OCI-LY7 (cell line): ENCODE measurements at regions not wholly inside any gene's neighbourhood (a gene's known extent, or its start where the extent isn't known, plus 50 kb on each side); places are given as distances from the start of the nearest gene placed in this dataset.

Experiments used
- CTCF ChIP-seq: fragments of 200-600 bp; sonication (generic); conservative IDR thresholded peaks from 2 replicates; pipeline ENCODE4 v1.5.1; 2014; ENCODE audit warnings: mild to moderate bottlenecking, antibody characterized with exemption, low read length, moderate library complexity, mixed read lengths
- EZH2phosphoT487 ChIP-seq: fragments of 200-600 bp; sonication (generic); IDR thresholded peaks from 2 replicates; pipeline ENCODE4 v1.6.1; 2018; ENCODE audit warnings: low read depth, borderline replicate concordance, mild to moderate bottlenecking, mixed run types, antibody characterized with exemption, low read length, moderate library complexity, mixed read lengths

DNA sequence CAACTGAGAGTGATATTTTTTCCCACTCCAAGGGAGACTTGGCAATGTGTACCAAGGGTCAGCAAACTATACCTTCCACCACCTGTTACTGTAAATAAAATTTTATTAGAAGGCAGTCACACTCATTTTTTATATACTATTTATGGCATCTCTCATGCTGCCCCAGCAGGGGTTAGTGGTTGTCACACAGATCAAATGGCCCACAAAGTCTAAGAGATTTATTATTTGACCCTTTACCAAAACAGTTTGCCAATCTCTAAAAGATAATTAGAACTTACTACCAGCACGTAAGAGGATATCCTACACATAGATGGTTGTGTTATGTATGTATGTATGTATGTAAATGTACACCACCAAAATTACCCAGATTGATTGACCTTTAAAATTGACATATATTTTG lies 185.1 kb downstream of the PRR20E start:
- TF ChIP-seq CTCF (no peak), EZH2phosphoT487 (no peak)
